Karpas-422 (cell line): ENCODE measurements at regions not wholly inside any gene's neighbourhood (a gene's known extent, or its start where the extent isn't known, plus 50 kb on each side); places are given as distances from the start of the nearest gene placed in this dataset.
A peak's percentile ranks its signal among the peaks of the same experiment; 100 is the strongest.
"Not testable (repeated sequence)": the region's sequence is repeated elsewhere in the genome, so short reads cannot be mapped to it uniquely, and the experiment has no call there.

Experiments used
- DNase-seq: peaks from one replicate; pipeline ENCODE4 v3.0.0-alpha.2; 2015
- H2AFZ ChIP-seq: fragments of 200-600 bp; sonication (generic); 2 replicates; pipeline ENCODE4 v1.6.1; 2014; ENCODE audit warnings: antibody characterized with exemption, low read length, mixed read lengths
- H3K27ac ChIP-seq: fragments of 200-600 bp; sonication (generic); 2 replicates; pipeline ENCODE4 v1.5.1; 2014; ENCODE audit warnings: mild to moderate bottlenecking, low read length, moderate library complexity
- H3K27me3 ChIP-seq: fragments of 200-600 bp; sonication (generic); 2 replicates; pipeline ENCODE4 v1.6.1; 2014; ENCODE audit warnings: low read length, mixed read lengths
- H3K36me3 ChIP-seq: fragments of 200-600 bp; sonication (generic); 2 replicates; pipeline ENCODE4 v1.6.1; 2014; ENCODE audit warnings: low read length, mixed read lengths; ENCODE audit not compliant: insufficient read depth
- H3K4me1 ChIP-seq: fragments of 200-600 bp; sonication (generic); 2 replicates; pipeline ENCODE4 v1.6.1; 2014; ENCODE audit warnings: mild to moderate bottlenecking, low read length, mixed read lengths
- H3K4me2 ChIP-seq: fragments of 200-600 bp; sonication (generic); 2 replicates; pipeline ENCODE4 v1.6.1; 2014; ENCODE audit warnings: low read length, low read depth, mild to moderate bottlenecking; ENCODE audit not compliant: poor library complexity, severe bottlenecking
- H3K4me3 ChIP-seq: fragments of 200-600 bp; sonication (generic); 2 replicates; pipeline ENCODE4 v1.5.1; 2014; ENCODE audit warnings: mild to moderate bottlenecking, antibody characterized with exemption, low read length, mixed read lengths
- H3K79me2 ChIP-seq: fragments of 200-600 bp; sonication (generic); 2 replicates; pipeline ENCODE4 v1.6.1; 2014; ENCODE audit warnings: mild to moderate bottlenecking, low read length, mixed read lengths
- H3K9ac ChIP-seq: fragments of 200-600 bp; sonication (generic); 2 replicates; pipeline ENCODE4 v1.6.0; 2014; ENCODE audit warnings: low read length
- H3K9me2 ChIP-seq: fragments of 200-600 bp; sonication (generic), shearing (Covaris generic); replicated peaks from 2 replicates; pipeline ENCODE4 v1.6.0; 2014; ENCODE audit warnings: mild to moderate bottlenecking, low read length, moderate library complexity; ENCODE audit not compliant: insufficient read depth
- H3K9me3 ChIP-seq: fragments of 300-700, 200-600 bp; sonication (generic); 2 replicates; pipeline ENCODE4 v1.6.1; 2014; ENCODE audit warnings: low read length, mixed read lengths
- H4K20me1 ChIP-seq: fragments of 200-600 bp; sonication (generic); 2 replicates; pipeline ENCODE4 v1.6.1; 2014; ENCODE audit warnings: mild to moderate bottlenecking, antibody characterized with exemption, low read length, low read depth; ENCODE audit not compliant: insufficient read depth

DNA sequence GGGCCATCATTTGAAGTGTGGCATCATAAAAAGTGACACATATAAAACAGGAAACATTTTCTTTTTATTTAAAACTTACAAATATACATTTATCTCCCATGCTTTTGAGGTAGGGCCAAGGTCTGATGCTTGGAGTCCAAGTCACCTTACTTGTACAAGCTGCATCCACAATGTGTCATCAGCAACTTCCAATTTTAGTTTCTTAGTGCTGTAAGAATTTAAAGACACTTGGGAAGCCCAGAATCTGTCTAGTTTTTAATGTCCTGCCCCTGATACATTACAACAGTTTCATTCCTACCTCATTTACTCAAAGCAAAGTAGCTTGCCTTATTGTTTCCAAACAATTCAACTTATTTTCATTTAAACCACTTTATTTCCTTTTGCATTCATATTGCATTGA is 297.7 kb downstream of the MTX2 start:
- Histone ChIP-seq H3K4me2 (no peak overlapping the region), H3K27ac (no peak overlapping the region), H2AFZ (no peak overlapping the region), H3K9me2 (no peaks in the 10 kb centered on the region), H3K27me3 (no peaks in the 10 kb centered on the region), H3K9me3 (no peaks in the 10 kb centered on the region), H3K79me2 (no peaks in the 10 kb centered on the region), H3K4me1 (peaks cover 20% of the 10 kb centered on the region), H3K36me3 (no peaks in the 10 kb centered on the region), H3K4me3 (no peak overlapping the region), H3K9ac (no peak overlapping the region), H4K20me1 (no peaks in the 10 kb centered on the region)
- no peak for DNase-seq

DNA sequence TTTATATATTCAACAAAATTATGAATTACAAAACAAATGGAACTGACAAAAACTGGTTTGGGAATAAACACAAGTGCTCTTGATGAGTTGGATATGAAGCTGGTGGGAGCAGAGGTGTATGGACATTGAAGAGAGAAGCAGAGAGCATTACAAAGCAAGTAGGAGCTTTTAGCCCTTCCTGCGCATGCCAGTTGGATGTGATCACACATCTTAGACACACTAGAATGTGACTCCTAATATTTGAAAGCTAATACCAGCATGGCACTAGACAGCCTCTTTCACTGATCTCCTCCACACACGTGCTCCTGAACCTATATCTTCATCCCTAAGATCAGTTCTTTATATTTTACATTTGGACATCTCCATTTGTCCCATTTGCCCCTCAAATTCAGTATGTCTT is 298.1 kb downstream of the MTX2 start:
- no peaks in the 10 kb centered on the region for H3K79me2 ChIP-seq

DNA sequence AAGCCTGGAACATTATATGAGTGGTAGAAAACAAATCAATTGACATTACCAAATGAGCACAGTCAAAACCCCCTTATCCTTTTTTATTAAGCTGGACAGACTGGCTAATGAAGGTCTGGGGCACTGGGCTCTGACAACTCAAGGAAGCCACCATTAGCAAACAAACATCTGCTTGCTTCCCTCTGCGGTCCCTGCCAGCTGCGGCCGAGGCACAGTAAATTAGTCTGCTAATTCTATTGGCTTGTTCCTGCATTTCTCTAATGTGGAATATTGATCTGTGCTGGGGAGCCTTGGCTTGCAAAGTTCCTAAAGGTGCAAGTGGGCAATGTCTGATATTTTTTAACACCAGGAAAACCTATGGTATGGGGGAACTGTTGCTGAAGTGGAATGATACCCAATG is 300.3 kb downstream of the MTX2 start:
- Histone ChIP-seq H3K4me2 (no peak overlapping the region), H3K9me3 (no peaks in the 10 kb centered on the region), H3K36me3 (no peaks in the 10 kb centered on the region), H3K27ac (no peak overlapping the region), H3K79me2 (no peaks in the 10 kb centered on the region), H3K9ac (no peak overlapping the region), H3K9me2 (no peaks in the 10 kb centered on the region), H3K4me3 (no peak overlapping the region), H2AFZ (no peak overlapping the region), H3K4me1 (peaks cover 30% of the 10 kb centered on the region), H4K20me1 (no peaks in the 10 kb centered on the region), H3K27me3 (no peaks in the 10 kb centered on the region)
- DNase-seq, result no peak

More for the DNA sequence above, 298.1 kb downstream of the MTX2 start:
- Histone ChIP-seq H3K9ac (no peak overlapping the region), H3K4me2 (no peak overlapping the region), H3K4me1 (peaks cover 16% of the 10 kb centered on the region), H2AFZ (no peak overlapping the region), H3K36me3 (no peaks in the 10 kb centered on the region), H4K20me1 (no peaks in the 10 kb centered on the region), H3K9me3 (no peaks in the 10 kb centered on the region), H3K9me2 (no peaks in the 10 kb centered on the region), H3K27me3 (no peaks in the 10 kb centered on the region), H3K4me3 (no peak overlapping the region), H3K27ac (no peak overlapping the region)
- DNase-seq, result no peak

DNA sequence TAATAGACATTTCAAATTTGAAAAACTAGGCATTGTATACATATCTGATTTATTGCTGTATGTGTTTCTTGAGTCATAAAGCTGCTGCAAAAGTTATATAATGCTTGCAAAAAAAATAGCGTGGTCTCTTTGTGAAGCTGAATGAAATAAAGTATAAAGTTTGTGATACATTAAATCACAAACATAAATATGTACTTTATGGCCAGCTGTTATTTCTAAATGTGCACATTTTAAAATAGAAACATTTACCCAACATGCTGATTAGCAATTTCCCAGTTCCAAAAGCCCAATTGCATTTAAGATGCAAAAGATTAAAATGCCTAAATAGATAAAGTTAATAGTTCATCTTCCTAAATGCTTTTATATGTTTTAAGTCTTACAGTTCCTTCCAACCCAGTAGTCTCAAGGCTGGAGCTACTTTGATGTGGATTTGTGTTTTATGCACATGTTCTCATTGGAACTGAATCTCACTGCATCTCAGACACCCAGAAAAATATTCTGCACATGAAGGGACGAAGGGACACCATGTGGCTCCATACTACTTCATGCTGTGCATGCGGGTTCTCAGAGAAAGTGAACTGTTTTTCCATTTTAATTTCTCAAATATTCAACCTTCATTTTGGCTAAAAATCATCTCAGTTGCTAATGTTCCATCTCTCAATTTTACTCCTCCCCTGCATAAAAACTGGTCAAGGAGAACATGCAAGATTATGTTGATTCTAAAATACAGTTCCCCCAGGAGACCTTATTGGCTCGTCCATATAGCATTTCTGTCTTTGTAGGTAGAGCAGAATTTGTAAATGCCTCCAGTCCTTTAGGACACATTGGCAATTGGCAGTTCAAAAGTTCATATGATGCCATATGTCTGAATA is 304.6 kb downstream of the MTX2 start:
- Histone ChIP-seq H3K4me3 (peak overlapping the region; percentile 49), H3K4me2 (peak overlapping the region; percentile 69), H3K36me3 (no peaks in the 10 kb centered on the region), H3K27ac (peak overlapping the region; percentile 93), H2AFZ (no peak overlapping the region; the same call in 1 of the 2 replicates), H3K9me3 (no peaks in the 10 kb centered on the region), H3K9ac (peak overlapping the region; percentile 69), H4K20me1 (no peaks in the 10 kb centered on the region), H3K79me2 (no peaks in the 10 kb centered on the region), H3K4me1 (peaks cover 43% of the 10 kb centered on the region), H3K9me2 (no peaks in the 10 kb centered on the region), H3K27me3 (no peaks in the 10 kb centered on the region)
- peak; percentile 77 for DNase-seq

DNA sequence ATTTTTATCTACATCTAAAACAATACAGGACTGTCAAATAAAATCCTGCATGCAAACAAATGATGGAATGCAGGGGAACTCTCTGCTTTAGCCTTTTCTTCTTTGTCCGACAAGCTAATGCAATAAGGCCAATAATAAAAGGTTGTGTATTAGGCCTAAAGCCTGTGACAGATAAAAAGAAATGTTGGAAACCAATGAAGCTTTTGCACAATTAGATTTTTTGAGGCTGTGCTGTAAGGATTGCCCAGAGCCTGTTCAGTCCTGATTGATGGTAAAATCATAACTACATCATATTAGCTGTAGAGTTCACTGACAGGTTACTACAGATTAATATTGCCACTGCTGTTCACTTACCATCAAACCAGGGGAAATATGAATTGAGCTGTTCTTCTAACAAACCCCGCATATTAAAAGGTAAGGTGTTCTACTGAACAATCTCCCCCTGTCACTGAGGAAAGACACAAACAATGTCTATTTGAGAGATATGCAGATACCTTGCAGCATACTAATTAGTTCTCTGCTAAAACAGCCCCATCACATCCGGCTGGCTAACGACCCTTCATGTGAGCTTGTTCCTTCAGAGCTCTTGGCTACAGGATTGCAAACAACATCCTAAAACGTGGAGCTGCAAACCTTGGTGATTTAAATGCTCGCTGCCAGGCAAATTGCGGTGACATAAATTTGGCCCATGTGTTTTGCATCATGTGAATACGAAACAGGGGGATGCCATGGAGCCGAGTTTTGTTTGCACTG is 305.4 kb downstream of the MTX2 start:
- Histone ChIP-seq H2AFZ (peak overlapping the region; percentile 73; the same call in 1 of the 2 replicates), H3K9me3 (no peaks in the 10 kb centered on the region), H3K4me3 (peak overlapping the region; percentile 49), H3K9me2 (no peaks in the 10 kb centered on the region), H3K9ac (peak overlapping the region; percentile 69), H3K27ac (peak overlapping the region; percentile 93), H3K4me1 (peaks cover 42% of the 10 kb centered on the region), H3K79me2 (no peaks in the 10 kb centered on the region), H3K4me2 (peak overlapping the region; percentile 69), H4K20me1 (no peaks in the 10 kb centered on the region), H3K27me3 (no peaks in the 10 kb centered on the region), H3K36me3 (no peaks in the 10 kb centered on the region)
- DNase-seq, result peak; percentile 91

DNA sequence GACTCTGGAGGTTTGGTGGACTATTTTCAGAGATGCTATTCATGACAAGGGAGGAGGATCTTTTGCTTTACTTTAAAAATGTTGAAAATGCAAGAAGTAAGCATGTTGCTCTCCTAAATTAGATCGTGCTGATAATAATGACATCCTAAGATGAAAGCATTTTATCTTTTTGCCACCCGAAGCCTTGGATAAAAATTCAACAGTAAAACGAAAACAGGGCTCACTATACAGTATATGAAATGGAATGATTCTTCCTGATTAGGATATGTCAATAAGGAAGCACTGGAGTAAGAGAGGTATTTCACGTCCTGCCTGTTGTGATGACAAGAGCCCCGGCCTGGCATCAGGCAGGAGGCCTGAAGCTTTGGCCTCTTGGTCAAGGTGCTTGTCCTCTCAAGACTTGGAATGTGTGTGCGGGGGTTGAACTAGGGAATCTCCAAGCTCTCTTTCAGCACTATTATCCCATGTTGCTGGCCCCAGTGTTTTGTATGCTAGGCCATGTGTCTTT is 306.0 kb downstream of the MTX2 start:
- Histone ChIP-seq H3K9me3 (no peaks in the 10 kb centered on the region), H3K27me3 (no peaks in the 10 kb centered on the region), H3K9me2 (no peaks in the 10 kb centered on the region), H2AFZ (peak overlapping the region; percentile 73), H3K27ac (peak overlapping the region; percentile 93), H3K36me3 (no peaks in the 10 kb centered on the region), H3K4me2 (peak overlapping the region; percentile 69), H3K4me1 (peaks cover 42% of the 10 kb centered on the region), H4K20me1 (no peaks in the 10 kb centered on the region), H3K79me2 (no peaks in the 10 kb centered on the region), H3K4me3 (peak overlapping the region; percentile 49), H3K9ac (peak overlapping the region; percentile 69)
- DNase-seq, result no peak

DNA sequence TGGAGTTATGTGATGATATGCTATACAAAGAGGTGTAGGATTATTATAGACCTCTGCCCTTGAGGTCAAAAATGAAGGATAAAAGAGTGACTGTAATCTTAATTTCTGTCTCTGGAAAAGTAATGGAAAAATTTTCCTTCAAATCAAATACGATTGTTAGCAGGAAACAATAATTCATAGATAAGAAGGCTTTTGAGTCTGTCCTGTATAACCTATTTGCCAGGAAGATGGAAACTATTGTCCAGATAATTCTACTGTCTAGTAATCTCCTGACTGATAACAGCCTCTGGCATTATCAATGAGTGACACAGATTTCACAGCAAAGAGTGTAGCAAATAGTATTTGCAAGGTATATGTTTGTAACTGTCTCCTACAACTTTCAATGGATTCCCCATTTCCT is 307.8 kb downstream of the MTX2 start:
- no peak for DNase-seq
- Histone ChIP-seq H3K4me1 (peaks cover 42% of the 10 kb centered on the region), H3K9me3 (no peaks in the 10 kb centered on the region), H3K79me2 (no peaks in the 10 kb centered on the region), H2AFZ (no peak overlapping the region), H3K9ac (no peak overlapping the region), H4K20me1 (no peaks in the 10 kb centered on the region), H3K36me3 (no peaks in the 10 kb centered on the region), H3K4me2 (no peak overlapping the region), H3K27ac (no peak overlapping the region), H3K27me3 (no peaks in the 10 kb centered on the region), H3K9me2 (no peaks in the 10 kb centered on the region), H3K4me3 (no peak overlapping the region)

DNA sequence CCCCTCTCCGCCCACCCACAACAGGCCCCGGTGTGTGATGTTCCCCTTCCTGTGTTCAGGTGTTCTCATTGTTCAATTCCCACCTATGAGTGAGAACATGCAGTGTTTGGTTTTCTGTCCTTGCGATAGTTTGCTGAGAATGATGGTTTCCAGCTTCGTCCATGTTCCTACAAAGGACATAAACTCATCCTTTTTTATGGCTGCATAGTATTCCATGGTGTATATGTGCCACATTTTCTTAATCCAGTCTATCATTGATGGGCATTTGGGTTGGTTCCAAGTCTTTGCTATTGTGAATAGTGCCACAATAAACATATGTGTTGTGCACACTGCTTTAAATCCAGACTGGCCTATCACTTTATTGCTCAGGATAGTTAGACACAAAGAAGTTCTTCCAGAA is 309.1 kb downstream of the MTX2 start:
- not testable (repeated sequence) for H3K27ac ChIP-seq, H3K36me3 ChIP-seq, H4K20me1 ChIP-seq, H3K4me2 ChIP-seq, H3K79me2 ChIP-seq, H3K9me3 ChIP-seq, H2AFZ ChIP-seq, H3K9me2 ChIP-seq, DNase-seq, H3K27me3 ChIP-seq, H3K4me3 ChIP-seq, H3K9ac ChIP-seq
- H3K4me1 ChIP-seq, result peaks cover 35% of the 10 kb centered on the region
